H1 (cell line): ENCODE measurements at regions not wholly inside any gene's neighbourhood (a gene's known extent, or its start where the extent isn't known, plus 50 kb on each side); places are given as distances from the start of the nearest gene placed in this dataset.

Experiments used
- EP300 ChIP-seq, 2 experiments: IDR thresholded peaks; 1 replicate in 1 of 2; 2 replicates in 1 of 2; pipeline ENCODE4 v1.6.1; 2011 to 2012; ENCODE audit warnings: low read depth in 2 of 2, low read length in 2 of 2, mild to moderate bottlenecking in 2 of 2, borderline replicate concordance in 1 of 2, inconsistent platforms in 1 of 2, moderate library complexity in 1 of 2
- NRF1 ChIP-seq: IDR thresholded peaks from 2 replicates; pipeline ENCODE4 v1.6.1; 2011; ENCODE audit warnings: mild to moderate bottlenecking, low read depth, low read length, improper control_type of control experiment
- POU5F1 ChIP-seq: IDR thresholded peaks from 2 replicates; pipeline ENCODE4 v1.6.1; 2011; ENCODE audit warnings: low read depth, mild to moderate bottlenecking, low read length, moderate library complexity
- SIX5 ChIP-seq: IDR thresholded peaks from 2 replicates; pipeline ENCODE4 v1.6.1; 2011; ENCODE audit warnings: mild to moderate bottlenecking, low read depth, low read length
- TF ChIP-seq, protein P1 (sequence below): fragments of 300-600 bp; sonication (generic); IDR thresholded peaks from 2 replicates; pipeline ENCODE4 v1.7.1; 2012; ENCODE audit warnings: low read length, moderate library complexity, mild to moderate bottlenecking, inconsistent platforms; ENCODE audit not compliant: insufficient replicate concordance
- TF ChIP-seq, protein P2 (sequence below): IDR thresholded peaks from 2 replicates; pipeline ENCODE4 v1.6.1; 2012; ENCODE audit warnings: inconsistent platforms

DNA sequence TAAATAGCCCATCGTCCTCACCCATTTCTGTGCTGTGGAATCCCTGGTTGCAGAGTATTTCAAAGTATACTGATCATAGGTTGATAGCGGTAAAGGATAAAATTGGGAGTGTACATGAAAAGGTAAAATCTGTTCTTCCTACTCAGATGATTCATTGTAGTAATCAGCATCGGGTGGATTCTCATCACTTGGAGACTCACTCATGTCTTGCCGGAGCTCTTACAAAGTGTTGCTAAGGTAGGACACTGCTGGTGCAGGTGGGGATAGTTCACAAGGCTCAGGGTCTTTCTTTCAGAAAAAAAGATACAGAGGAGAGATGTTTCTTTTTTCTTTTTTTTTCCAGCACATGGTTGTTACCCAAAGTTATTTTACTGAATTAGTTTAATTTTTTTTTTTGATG is 84.8 kb downstream of the MTNR1B start (continued):
- TF ChIP-seq, protein P1, sequence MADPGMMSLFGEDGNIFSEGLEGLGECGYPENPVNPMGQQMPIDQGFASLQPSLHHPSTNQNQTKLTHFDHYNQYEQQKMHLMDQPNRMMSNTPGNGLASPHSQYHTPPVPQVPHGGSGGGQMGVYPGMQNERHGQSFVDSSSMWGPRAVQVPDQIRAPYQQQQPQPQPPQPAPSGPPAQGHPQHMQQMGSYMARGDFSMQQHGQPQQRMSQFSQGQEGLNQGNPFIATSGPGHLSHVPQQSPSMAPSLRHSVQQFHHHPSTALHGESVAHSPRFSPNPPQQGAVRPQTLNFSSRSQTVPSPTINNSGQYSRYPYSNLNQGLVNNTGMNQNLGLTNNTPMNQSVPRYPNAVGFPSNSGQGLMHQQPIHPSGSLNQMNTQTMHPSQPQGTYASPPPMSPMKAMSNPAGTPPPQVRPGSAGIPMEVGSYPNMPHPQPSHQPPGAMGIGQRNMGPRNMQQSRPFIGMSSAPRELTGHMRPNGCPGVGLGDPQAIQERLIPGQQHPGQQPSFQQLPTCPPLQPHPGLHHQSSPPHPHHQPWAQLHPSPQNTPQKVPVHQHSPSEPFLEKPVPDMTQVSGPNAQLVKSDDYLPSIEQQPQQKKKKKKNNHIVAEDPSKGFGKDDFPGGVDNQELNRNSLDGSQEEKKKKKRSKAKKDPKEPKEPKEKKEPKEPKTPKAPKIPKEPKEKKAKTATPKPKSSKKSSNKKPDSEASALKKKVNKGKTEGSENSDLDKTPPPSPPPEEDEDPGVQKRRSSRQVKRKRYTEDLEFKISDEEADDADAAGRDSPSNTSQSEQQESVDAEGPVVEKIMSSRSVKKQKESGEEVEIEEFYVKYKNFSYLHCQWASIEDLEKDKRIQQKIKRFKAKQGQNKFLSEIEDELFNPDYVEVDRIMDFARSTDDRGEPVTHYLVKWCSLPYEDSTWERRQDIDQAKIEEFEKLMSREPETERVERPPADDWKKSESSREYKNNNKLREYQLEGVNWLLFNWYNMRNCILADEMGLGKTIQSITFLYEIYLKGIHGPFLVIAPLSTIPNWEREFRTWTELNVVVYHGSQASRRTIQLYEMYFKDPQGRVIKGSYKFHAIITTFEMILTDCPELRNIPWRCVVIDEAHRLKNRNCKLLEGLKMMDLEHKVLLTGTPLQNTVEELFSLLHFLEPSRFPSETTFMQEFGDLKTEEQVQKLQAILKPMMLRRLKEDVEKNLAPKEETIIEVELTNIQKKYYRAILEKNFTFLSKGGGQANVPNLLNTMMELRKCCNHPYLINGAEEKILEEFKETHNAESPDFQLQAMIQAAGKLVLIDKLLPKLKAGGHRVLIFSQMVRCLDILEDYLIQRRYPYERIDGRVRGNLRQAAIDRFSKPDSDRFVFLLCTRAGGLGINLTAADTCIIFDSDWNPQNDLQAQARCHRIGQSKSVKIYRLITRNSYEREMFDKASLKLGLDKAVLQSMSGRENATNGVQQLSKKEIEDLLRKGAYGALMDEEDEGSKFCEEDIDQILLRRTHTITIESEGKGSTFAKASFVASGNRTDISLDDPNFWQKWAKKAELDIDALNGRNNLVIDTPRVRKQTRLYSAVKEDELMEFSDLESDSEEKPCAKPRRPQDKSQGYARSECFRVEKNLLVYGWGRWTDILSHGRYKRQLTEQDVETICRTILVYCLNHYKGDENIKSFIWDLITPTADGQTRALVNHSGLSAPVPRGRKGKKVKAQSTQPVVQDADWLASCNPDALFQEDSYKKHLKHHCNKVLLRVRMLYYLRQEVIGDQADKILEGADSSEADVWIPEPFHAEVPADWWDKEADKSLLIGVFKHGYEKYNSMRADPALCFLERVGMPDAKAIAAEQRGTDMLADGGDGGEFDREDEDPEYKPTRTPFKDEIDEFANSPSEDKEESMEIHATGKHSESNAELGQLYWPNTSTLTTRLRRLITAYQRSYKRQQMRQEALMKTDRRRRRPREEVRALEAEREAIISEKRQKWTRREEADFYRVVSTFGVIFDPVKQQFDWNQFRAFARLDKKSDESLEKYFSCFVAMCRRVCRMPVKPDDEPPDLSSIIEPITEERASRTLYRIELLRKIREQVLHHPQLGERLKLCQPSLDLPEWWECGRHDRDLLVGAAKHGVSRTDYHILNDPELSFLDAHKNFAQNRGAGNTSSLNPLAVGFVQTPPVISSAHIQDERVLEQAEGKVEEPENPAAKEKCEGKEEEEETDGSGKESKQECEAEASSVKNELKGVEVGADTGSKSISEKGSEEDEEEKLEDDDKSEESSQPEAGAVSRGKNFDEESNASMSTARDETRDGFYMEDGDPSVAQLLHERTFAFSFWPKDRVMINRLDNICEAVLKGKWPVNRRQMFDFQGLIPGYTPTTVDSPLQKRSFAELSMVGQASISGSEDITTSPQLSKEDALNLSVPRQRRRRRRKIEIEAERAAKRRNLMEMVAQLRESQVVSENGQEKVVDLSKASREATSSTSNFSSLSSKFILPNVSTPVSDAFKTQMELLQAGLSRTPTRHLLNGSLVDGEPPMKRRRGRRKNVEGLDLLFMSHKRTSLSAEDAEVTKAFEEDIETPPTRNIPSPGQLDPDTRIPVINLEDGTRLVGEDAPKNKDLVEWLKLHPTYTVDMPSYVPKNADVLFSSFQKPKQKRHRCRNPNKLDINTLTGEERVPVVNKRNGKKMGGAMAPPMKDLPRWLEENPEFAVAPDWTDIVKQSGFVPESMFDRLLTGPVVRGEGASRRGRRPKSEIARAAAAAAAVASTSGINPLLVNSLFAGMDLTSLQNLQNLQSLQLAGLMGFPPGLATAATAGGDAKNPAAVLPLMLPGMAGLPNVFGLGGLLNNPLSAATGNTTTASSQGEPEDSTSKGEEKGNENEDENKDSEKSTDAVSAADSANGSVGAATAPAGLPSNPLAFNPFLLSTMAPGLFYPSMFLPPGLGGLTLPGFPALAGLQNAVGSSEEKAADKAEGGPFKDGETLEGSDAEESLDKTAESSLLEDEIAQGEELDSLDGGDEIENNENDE: no peak
- TF ChIP-seq, protein P2, sequence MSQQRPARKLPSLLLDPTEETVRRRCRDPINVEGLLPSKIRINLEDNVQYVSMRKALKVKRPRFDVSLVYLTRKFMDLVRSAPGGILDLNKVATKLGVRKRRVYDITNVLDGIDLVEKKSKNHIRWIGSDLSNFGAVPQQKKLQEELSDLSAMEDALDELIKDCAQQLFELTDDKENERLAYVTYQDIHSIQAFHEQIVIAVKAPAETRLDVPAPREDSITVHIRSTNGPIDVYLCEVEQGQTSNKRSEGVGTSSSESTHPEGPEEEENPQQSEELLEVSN: no peak
- TF ChIP-seq SIX5: no peak
- no peak for TF ChIP-seq NRF1
- no peak for TF ChIP-seq POU5F1
- TF ChIP-seq EP300 (IDR thresholded peaks at IDR 0.05; ENCODE audit: borderline replicate concordance in 1 of 2, low read depth in 2 of 2, low read length in 2 of 2): no peak
